IPS-20b (cell line): ENCODE measurements at regions not wholly inside any gene's neighbourhood (a gene's known extent, or its start where the extent isn't known, plus 50 kb on each side); places are given as distances from the start of the nearest gene placed in this dataset.
"Not testable (repeated sequence)": the region's sequence is repeated elsewhere in the genome, so short reads cannot be mapped to it uniquely, and the experiment has no call there.

ENCODE experiments used
- H3K27ac ChIP-seq: one replicate; pipeline ENCODE4 v1.5.1; 2013; ENCODE audit warnings: low read length
- H3K27me3 ChIP-seq: 2 replicates; pipeline ENCODE4 v1.6.1; 2013; ENCODE audit warnings: mild to moderate bottlenecking, low read length, inconsistent platforms; ENCODE audit not compliant: insufficient read depth
- H3K36me3 ChIP-seq: 2 replicates; pipeline ENCODE4 v1.6.1; 2013; ENCODE audit warnings: low read depth, mild to moderate bottlenecking, inconsistent platforms, low read length, moderate library complexity; ENCODE audit not compliant: insufficient read depth
- H3K4me1 ChIP-seq: 2 replicates; pipeline ENCODE4 v1.6.1; 2013; ENCODE audit warnings: mild to moderate bottlenecking, control low read depth, inconsistent platforms, low read length, moderate library complexity; ENCODE audit not compliant: insufficient read depth
- H3K4me3 ChIP-seq: 2 replicates; pipeline ENCODE4 v1.5.1; 2013; ENCODE audit warnings: mild to moderate bottlenecking, low read length, inconsistent platforms
- H3K9ac ChIP-seq: 2 replicates; pipeline ENCODE4 v1.6.1; 2013; ENCODE audit warnings: low read depth, mild to moderate bottlenecking, inconsistent platforms, low read length, moderate library complexity
- H3K9me3 ChIP-seq: 2 replicates; pipeline ENCODE4 v1.6.1; 2013; ENCODE audit warnings: mild to moderate bottlenecking, low read depth, low read length, inconsistent platforms; ENCODE audit not compliant: insufficient read depth

GRCh38 chr14:90458536-90458935, 61.7 kb downstream of the CALM1 start:
- no peaks in the 10 kb centered on the region; the same call in 1 of the 2 replicates for H3K4me1 ChIP-seq
- no peaks in the 10 kb centered on the region for H3K27me3 ChIP-seq
- H3K36me3 ChIP-seq, result no peaks in the 10 kb centered on the region
- no peak overlapping the region for H3K9ac ChIP-seq
- H3K27ac ChIP-seq, result no peak overlapping the region
- H3K9me3 ChIP-seq, result no peaks in the 10 kb centered on the region
- no peak overlapping the region for H3K4me3 ChIP-seq

DNA sequence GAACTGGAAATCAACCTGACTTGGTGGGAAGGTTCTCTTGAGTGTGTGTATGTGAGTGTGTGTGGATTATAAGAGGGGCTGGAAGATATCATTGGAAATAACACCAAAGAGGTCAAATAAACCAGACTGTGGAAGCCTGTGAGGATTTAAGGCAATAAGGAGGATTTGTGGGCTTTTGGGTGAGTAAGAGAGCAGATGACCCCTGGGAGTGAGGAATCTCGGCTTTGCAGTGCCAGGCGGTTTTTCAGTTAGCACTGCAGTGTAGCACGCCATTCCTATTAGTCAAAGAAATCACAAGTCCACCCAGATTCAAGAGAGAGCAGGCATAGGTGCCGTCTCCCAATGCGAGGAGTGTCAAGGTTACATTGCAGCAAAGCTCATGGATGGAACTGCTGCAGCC, 63.3 kb downstream of the CALM1 start:
- H3K27me3 ChIP-seq, result no peaks in the 10 kb centered on the region
- H3K9me3 ChIP-seq, result no peaks in the 10 kb centered on the region
- no peak overlapping the region for H3K27ac ChIP-seq
- H3K9ac ChIP-seq, result no peak overlapping the region
- no peaks in the 10 kb centered on the region for H3K36me3 ChIP-seq
- no peak overlapping the region for H3K4me3 ChIP-seq
- no peaks in the 10 kb centered on the region; the same call in 1 of the 2 replicates for H3K4me1 ChIP-seq

DNA sequence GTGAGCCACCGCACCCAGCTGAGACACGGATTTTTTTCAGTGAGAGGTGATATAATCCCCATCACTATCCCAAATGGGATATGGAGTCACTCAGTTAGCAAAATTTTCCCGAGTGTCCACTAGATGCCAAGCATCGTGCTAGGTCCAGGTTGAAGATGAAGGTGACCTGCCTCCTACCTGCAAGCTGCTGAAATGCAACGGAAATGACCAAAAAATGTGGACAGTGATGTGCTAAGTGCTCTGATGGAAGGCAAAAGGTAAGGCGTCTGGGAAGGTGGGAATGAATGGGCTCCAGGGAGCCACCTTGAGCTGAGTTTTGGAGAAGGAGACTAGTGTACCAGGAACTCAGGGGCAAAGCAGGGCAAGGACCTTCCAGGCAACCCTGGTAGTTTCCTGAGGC, 64.6 kb downstream of the CALM1 start:
- H3K27me3 ChIP-seq, result no peaks in the 10 kb centered on the region
- no peak overlapping the region for H3K9ac ChIP-seq
- no peak overlapping the region for H3K4me3 ChIP-seq
- no peaks in the 10 kb centered on the region; the same call in 1 of the 2 replicates for H3K4me1 ChIP-seq
- no peaks in the 10 kb centered on the region for H3K36me3 ChIP-seq
- no peak overlapping the region for H3K27ac ChIP-seq
- no peaks in the 10 kb centered on the region for H3K9me3 ChIP-seq

GRCh38 chr14:90464481-90464880, 67.7 kb downstream of the CALM1 start:
- H3K4me1 ChIP-seq, result no peaks in the 10 kb centered on the region
- no peak overlapping the region for H3K27ac ChIP-seq
- H3K4me3 ChIP-seq, result no peak overlapping the region
- no peaks in the 10 kb centered on the region for H3K27me3 ChIP-seq
- H3K9ac ChIP-seq, result no peak overlapping the region
- 0 out of 2 replicates have a peak, but pooled peaks cover 3% of the 10 kb centered on the region for H3K9me3 ChIP-seq
- no peaks in the 10 kb centered on the region for H3K36me3 ChIP-seq

DNA sequence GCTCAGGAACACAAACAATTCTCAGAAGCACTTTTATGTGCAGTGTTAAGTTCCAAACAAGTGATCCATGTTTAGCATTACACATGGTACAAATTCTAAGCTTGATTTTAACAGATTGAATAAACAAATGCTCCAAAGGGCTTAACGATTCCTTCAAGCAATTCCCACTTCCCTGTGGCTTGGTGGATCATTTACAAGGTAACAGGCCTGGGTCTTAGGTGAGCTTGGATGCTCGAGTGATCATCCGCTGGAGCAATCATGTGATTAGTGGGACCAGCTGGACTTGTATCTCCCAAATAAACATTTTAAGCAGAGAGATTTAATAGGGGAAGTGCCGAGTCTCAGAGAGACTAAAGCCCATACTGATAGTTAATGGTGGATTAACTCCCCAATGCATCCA, 70.7 kb downstream of the CALM1 start:
- Histone ChIP-seq H3K9me3 (peaks cover 12% of the 10 kb centered on the region), H3K27me3 (no peaks in the 10 kb centered on the region), H3K36me3 (no peaks in the 10 kb centered on the region), H3K9ac (no peak overlapping the region), H3K27ac (no peak overlapping the region), H3K4me3 (no peak overlapping the region), H3K4me1 (no peaks in the 10 kb centered on the region)

- H3K27ac ChIP-seq, H3K36me3 ChIP-seq, H3K9ac ChIP-seq, H3K4me1 ChIP-seq, H3K4me3 ChIP-seq, H3K27me3 ChIP-seq: not testable (repeated sequence)
- peaks cover 31% of the 10 kb centered on the region for H3K9me3 ChIP-seq
Measured at GRCh38 chr14:90469416-90469815, 72.6 kb downstream of the CALM1 start.

DNA sequence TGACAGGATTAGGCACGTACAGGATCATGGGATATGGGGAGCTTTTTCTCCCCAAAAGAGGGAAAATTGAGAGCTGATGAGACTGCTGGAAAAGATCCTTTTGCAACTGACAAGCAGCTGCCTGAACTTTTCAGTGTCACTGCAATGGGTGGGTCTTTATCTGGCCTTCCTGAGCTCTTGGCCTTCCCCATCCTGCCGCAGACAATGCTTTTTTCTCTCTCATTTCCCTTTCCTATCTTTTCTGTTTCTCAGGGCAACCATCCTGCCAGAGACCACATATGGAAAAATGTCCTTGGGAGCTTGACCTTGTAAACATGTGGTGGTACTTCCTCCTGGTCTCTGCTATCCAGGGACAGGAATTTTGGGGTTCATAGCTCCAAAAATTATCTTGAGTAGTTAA, 75.8 kb downstream of the CALM1 start:
- Histone ChIP-seq H3K4me1 (no peaks in the 10 kb centered on the region), H3K36me3 (no peaks in the 10 kb centered on the region), H3K4me3 (no peak overlapping the region), H3K9me3 (peaks cover 54% of the 10 kb centered on the region), H3K27ac (no peak overlapping the region), H3K27me3 (no peaks in the 10 kb centered on the region), H3K9ac (no peak overlapping the region)
